Astrocyte (in vitro differentiated cells and primary cell): ENCODE measurements at regions not wholly inside any gene's neighbourhood (a gene's known extent, or its start where the extent isn't known, plus 50 kb on each side); places are given as distances from the start of the nearest gene placed in this dataset.

Source experiments
- CTCF ChIP-seq: IDR thresholded peaks from 2 replicates; pipeline ENCODE4 v1.5.1; 2011; ENCODE audit warnings: low read depth, mild to moderate bottlenecking, inconsistent platforms, low read length, moderate library complexity; ENCODE audit not compliant: insufficient read depth
- EZH2 ChIP-seq: IDR thresholded peaks from 2 replicates; pipeline ENCODE4 v1.6.1; 2012; ENCODE audit warnings: mild to moderate bottlenecking, low read length, inconsistent platforms; ENCODE audit not compliant: insufficient read depth

GRCh38 chr16:48448841-48449481 lies 63.7 kb upstream of the SIAH1 start:
- no peak for TF ChIP-seq CTCF
- no peak for TF ChIP-seq EZH2
